Endothelial cell of umbilical vein (primary cell): ENCODE measurements at regions not wholly inside any gene's neighbourhood (a gene's known extent, or its start where the extent isn't known, plus 50 kb on each side); places are given as distances from the start of the nearest gene placed in this dataset.

Source experiments
- BruUV-seq: library from RNA; stranded (reverse); fragments of 400-500 nt; replicated peaks from 2 replicates; lab custom pipeline; 2021; lab: Mats Ljungman, UMichigan
- CTCF ChIA-PET: fragments of 300-600, 350-600 bp; sonication (Branson Sonifier 250); formaldehyde crosslinking; loops from one replicate; lab custom pipeline; 2021; ENCODE audit warnings: antibody characterized with exemption, inconsistent platforms; lab: Charles Lee
- POLR2A ChIA-PET: fragments of 300-600, 350-600 bp; sonication (Branson Sonifier 250); formaldehyde crosslinking; loops from one replicate; lab custom pipeline; 2021; ENCODE audit warnings: antibody characterized with exemption, inconsistent platforms; lab: Charles Lee
- DNase-seq: peaks from one replicate; pipeline ENCODE4 v3.0.0-alpha.2; 2011; ENCODE audit warnings: low read depth, low spot score
- FAIRE-seq: peaks from 2 replicates; lab custom pipeline; 2011; peaks lifted over from hg19 to GRCh38; lab: Jason Lieb, UNC
- H2AFZ ChIP-seq: 2 replicates; pipeline ENCODE4 v1.6.0; 2012; ENCODE audit warnings: low read depth, low read length, control low read depth, inconsistent platforms
- H3K27ac ChIP-seq: 2 replicates; pipeline ENCODE4 v1.5.1; 2011; ENCODE audit warnings: low read depth, mild to moderate bottlenecking, control low read depth, low read length, moderate library complexity; ENCODE audit not compliant: insufficient read depth
- H3K27me3 ChIP-seq, 2 experiments: 2 replicates each; pipeline versions ENCODE4 v1.6.0 to v1.6.1; 2011; ENCODE audit warnings: low read length in 2 of 2, mixed read lengths in 1 of 2; ENCODE audit not compliant: control insufficient read depth in 2 of 2, insufficient read depth in 2 of 2
- H3K36me3 ChIP-seq, 2 experiments: 2 replicates in 1 of 2; 3 replicates in 1 of 2; pipeline ENCODE4 v1.5.1; 2011; ENCODE audit warnings: low read length in 2 of 2, mild to moderate bottlenecking in 1 of 2, moderate library complexity in 1 of 2; ENCODE audit not compliant: control insufficient read depth in 2 of 2, insufficient read depth in 2 of 2; ENCODE audit errors: extremely low read depth in 1 of 2
- H3K4me1 ChIP-seq: 3 replicates; pipeline ENCODE4 v1.5.1; 2011; ENCODE audit warnings: mild to moderate bottlenecking, low read length; ENCODE audit not compliant: control insufficient read depth, insufficient read depth; ENCODE audit errors: extremely low read depth
- H3K4me2 ChIP-seq: 2 replicates; pipeline ENCODE4 v1.6.1; 2011; ENCODE audit warnings: low read length, control low read depth, mixed read lengths; ENCODE audit not compliant: insufficient read depth
- H3K4me3 ChIP-seq, 3 experiments: fragments of 200-600 bp in 1 of 3; sonication (generic), shearing (Covaris generic) in 1 of 3; replicated peaks in 1 of 3; 2 replicates each; pipeline ENCODE4 v1.5.1; 2011 to 2016; ENCODE audit warnings: control low read depth in 3 of 3, low read length in 3 of 3, mild to moderate bottlenecking in 2 of 3, inconsistent platforms in 1 of 3, low read depth in 1 of 3, moderate library complexity in 1 of 3; ENCODE audit not compliant: insufficient read depth in 1 of 3
- H3K79me2 ChIP-seq: 2 replicates; pipeline ENCODE4 v1.6.0; 2012; ENCODE audit warnings: low read length, inconsistent platforms; ENCODE audit not compliant: control insufficient read depth, insufficient read depth
- H3K9ac ChIP-seq: replicated peaks from 2 replicates; pipeline ENCODE3; 2011; ENCODE audit warnings: low read length, control low read depth; ENCODE audit not compliant: insufficient read depth; ENCODE audit errors: extremely low read depth
- H3K9me1 ChIP-seq: replicated peaks from 3 replicates; pipeline ENCODE4 v1.6.0; 2011; ENCODE audit warnings: mild to moderate bottlenecking, low read length; ENCODE audit not compliant: control insufficient read depth, insufficient read depth; ENCODE audit errors: extremely low read depth
- H3K9me3 ChIP-seq: replicated peaks from 2 replicates; pipeline ENCODE4 v1.5.1; 2012; ENCODE audit warnings: low read length, inconsistent platforms; ENCODE audit not compliant: control insufficient read depth, insufficient read depth
- H4K20me1 ChIP-seq: replicated peaks from 2 replicates; pipeline ENCODE3; 2011; ENCODE audit warnings: mild to moderate bottlenecking, low read length; ENCODE audit not compliant: control insufficient read depth, insufficient read depth; ENCODE audit errors: extremely low read depth
- CTCF ChIP-seq, 2 donors: IDR thresholded peaks; 1 replicate in 1 of 2; 2 replicates in 1 of 2; pipeline ENCODE4 v1.5.1; 2011; ENCODE audit warnings: low read length in 2 of 2, mild to moderate bottlenecking in 2 of 2, moderate library complexity in 2 of 2, control low read depth in 1 of 2, inconsistent platforms in 1 of 2, low read depth in 1 of 2; ENCODE audit not compliant: insufficient read depth in 1 of 2; ENCODE audit errors: extremely low read depth in 1 of 2
- EZH2 ChIP-seq: IDR thresholded peaks from 2 replicates; pipeline ENCODE4 v1.6.1; 2012; ENCODE audit warnings: borderline replicate concordance, low read depth, mild to moderate bottlenecking, moderate library complexity, low read length, inconsistent platforms; ENCODE audit not compliant: severe bottlenecking
- FOS ChIP-seq: IDR thresholded peaks from 2 replicates; pipeline ENCODE4 v1.6.1; 2011; ENCODE audit warnings: mild to moderate bottlenecking, low read length, moderate library complexity, borderline replicate concordance; ENCODE audit not compliant: insufficient read depth
- GATA2 ChIP-seq: IDR thresholded peaks from 2 replicates; pipeline ENCODE4 v1.7.0; 2011; ENCODE audit warnings: low read depth, mild to moderate bottlenecking, moderate library complexity, mixed read lengths, low read length; ENCODE audit not compliant: insufficient read length, insufficient read depth
- JUN ChIP-seq: IDR thresholded peaks from 2 replicates; pipeline ENCODE4 v1.6.1; 2011; ENCODE audit warnings: borderline replicate concordance, low read depth; ENCODE audit not compliant: insufficient read length, insufficient read depth
- MYC ChIP-seq: IDR thresholded peaks from one replicate; pipeline ENCODE4 v1.6.1; 2011; ENCODE audit warnings: mild to moderate bottlenecking, low read depth, low read length
- POLR2A ChIP-seq: IDR thresholded peaks from 2 replicates; pipeline ENCODE4 v1.6.1; 2012; ENCODE audit warnings: low read depth, mild to moderate bottlenecking, control low read depth, low read length
- POLR2AphosphoS5 ChIP-seq: IDR thresholded peaks from 2 replicates; pipeline ENCODE4 v1.6.1; 2012; ENCODE audit warnings: low read depth, mild to moderate bottlenecking, control low read depth, low read length, moderate library complexity; ENCODE audit not compliant: insufficient read depth
- dilution Hi-C: fragments of 300-500 bp; cut with MboI; formaldehyde crosslinking; loops from one replicate; pipeline ENCODE4 v1.15.0; 2019; ENCODE audit warnings: low sequenced_read_pairs; ENCODE audit not compliant: extremely low pct_ligation_motif_present
- intact Hi-C: fragments of 100-400 bp; cut with micrococcal nuclease; formaldehyde crosslinking; loops from one replicate; pipeline ENCODE4 v1.10.0; 2022
- TF ChIP-seq, protein P1 (sequence below): IDR thresholded peaks from 2 replicates; pipeline ENCODE4 v1.6.1; 2011; ENCODE audit not compliant: insufficient read depth, insufficient read length

GRCh38 chr10:78639629-78640028 is 429.1 kb upstream of the ZMIZ1 start:
- CTCF ChIA-PET: no interaction called here

More at GRCh38 chr10:78639629-78640028, 429.1 kb upstream of the ZMIZ1 start:
- Histone ChIP-seq H3K4me2 (no peak overlapping the region), H3K27me3 (peaks cover 0 to 4% of the 10 kb centered on the region in 2 experiments), H4K20me1 (no peaks in the 10 kb centered on the region), H3K9me3 (no peaks in the 10 kb centered on the region), H3K27ac (no peak overlapping the region), H3K9ac (no peak overlapping the region), H3K4me1 (no peaks in the 10 kb centered on the region), H3K9me1 (no peaks in the 10 kb centered on the region), H2AFZ (no peak overlapping the region), H3K4me3 (no peak overlapping the region), H3K79me2 (no peaks in the 10 kb centered on the region), H3K36me3 (no peaks in the 10 kb centered on the region)
- FAIRE-seq: no peak
- dilution Hi-C loops (no loop called here), intact Hi-C loops (no loop called here)
- no peak for TF ChIP-seq EZH2
- TF ChIP-seq POLR2A: no peak
- TF ChIP-seq, protein P1, sequence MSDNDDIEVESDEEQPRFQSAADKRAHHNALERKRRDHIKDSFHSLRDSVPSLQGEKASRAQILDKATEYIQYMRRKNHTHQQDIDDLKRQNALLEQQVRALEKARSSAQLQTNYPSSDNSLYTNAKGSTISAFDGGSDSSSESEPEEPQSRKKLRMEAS: no peak
- no peak for TF ChIP-seq CTCF (IDR thresholded peaks at IDR 0.05; ENCODE audit: extremely low read depth in 1 of 2, insufficient read depth in 1 of 2, low read depth in 1 of 2, low read length in 2 of 2)
- TF ChIP-seq GATA2: no peak
- no peak for TF ChIP-seq JUN
- TF ChIP-seq POLR2AphosphoS5: no peak
- no peak for TF ChIP-seq MYC
- no peak for TF ChIP-seq FOS
- POLR2A ChIA-PET: no interaction called here
- BruUV-seq: no TSS peak
- no peak for DNase-seq
